ENCODE measurements at regions not wholly inside any gene's neighbourhood (a gene's known extent, or its start where the extent isn't known, plus 50 kb on each side); places are given as distances from the start of the nearest gene placed in this dataset.

DNA sequence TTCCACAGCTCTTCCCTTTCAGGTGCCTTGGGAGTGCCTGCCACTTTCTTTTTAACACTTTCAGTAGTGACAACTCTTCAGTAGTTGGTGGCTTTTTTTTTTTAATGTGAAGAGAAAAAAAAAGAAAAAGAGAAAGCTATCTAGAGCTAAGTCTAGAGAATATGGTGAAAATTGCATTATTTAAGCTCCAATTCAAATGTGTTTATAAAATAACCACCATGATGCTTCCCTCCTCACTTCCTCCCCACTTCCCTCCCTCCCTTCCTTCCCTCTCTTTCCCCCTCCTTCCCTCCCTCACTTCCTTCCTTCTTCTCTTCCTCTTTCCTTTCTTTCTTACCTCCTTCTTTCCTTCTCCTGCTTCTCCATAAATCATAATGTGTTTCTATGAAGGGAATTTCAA lies 456.7 kb upstream of the ACTBL2 start:
- TF ChIP-seq, protein P1, sequence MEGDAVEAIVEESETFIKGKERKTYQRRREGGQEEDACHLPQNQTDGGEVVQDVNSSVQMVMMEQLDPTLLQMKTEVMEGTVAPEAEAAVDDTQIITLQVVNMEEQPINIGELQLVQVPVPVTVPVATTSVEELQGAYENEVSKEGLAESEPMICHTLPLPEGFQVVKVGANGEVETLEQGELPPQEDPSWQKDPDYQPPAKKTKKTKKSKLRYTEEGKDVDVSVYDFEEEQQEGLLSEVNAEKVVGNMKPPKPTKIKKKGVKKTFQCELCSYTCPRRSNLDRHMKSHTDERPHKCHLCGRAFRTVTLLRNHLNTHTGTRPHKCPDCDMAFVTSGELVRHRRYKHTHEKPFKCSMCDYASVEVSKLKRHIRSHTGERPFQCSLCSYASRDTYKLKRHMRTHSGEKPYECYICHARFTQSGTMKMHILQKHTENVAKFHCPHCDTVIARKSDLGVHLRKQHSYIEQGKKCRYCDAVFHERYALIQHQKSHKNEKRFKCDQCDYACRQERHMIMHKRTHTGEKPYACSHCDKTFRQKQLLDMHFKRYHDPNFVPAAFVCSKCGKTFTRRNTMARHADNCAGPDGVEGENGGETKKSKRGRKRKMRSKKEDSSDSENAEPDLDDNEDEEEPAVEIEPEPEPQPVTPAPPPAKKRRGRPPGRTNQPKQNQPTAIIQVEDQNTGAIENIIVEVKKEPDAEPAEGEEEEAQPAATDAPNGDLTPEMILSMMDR (IDR thresholded peaks at IDR 0.05): no peak
- TF ChIP-seq POLR2A (IDR thresholded peaks at IDR 0.05) (no peak), POLR2AphosphoS5 (IDR thresholded peaks at IDR 0.05) (no peak)

Data from breast epithelium (tissue), 3 donors.